Esophagus muscularis mucosa (tissue), 4 donors: ENCODE measurements at regions not wholly inside any gene's neighbourhood (a gene's known extent, or its start where the extent isn't known, plus 50 kb on each side); places are given as distances from the start of the nearest gene placed in this dataset.

Experiments used
- EP300 ChIP-seq: sonication (generic); formaldehyde crosslinking; IDR thresholded peaks from one replicate; pipeline ENCODE4 v1.6.1; 2017; ENCODE audit warnings: antibody characterized with exemption
- POLR2A ChIP-seq: fragments of 450-650 bp; IDR thresholded peaks from one replicate; pipeline ENCODE4 v1.6.1; 2017; ENCODE audit warnings: antibody characterized with exemption, moderate library complexity, mild to moderate bottlenecking, low read depth
- POLR2AphosphoS5 ChIP-seq, 2 donors: sonication (generic); formaldehyde crosslinking; IDR thresholded peaks; one replicate each; pipeline ENCODE4 v1.6.1; 2017; ENCODE audit warnings: antibody characterized with exemption in 2 of 2
- TF ChIP-seq, protein P1 (sequence below), 3 experiments: fragments of 200-600 bp in 2 of 3; fragments of 450-650 bp in 1 of 3; sonication (generic) in 2 of 3; IDR thresholded peaks; one replicate each; pipeline ENCODE4 v1.5.1; 2017 to 2019; ENCODE audit warnings: antibody characterized with exemption in 3 of 3, mild to moderate bottlenecking in 2 of 3, moderate library complexity in 1 of 3

DNA sequence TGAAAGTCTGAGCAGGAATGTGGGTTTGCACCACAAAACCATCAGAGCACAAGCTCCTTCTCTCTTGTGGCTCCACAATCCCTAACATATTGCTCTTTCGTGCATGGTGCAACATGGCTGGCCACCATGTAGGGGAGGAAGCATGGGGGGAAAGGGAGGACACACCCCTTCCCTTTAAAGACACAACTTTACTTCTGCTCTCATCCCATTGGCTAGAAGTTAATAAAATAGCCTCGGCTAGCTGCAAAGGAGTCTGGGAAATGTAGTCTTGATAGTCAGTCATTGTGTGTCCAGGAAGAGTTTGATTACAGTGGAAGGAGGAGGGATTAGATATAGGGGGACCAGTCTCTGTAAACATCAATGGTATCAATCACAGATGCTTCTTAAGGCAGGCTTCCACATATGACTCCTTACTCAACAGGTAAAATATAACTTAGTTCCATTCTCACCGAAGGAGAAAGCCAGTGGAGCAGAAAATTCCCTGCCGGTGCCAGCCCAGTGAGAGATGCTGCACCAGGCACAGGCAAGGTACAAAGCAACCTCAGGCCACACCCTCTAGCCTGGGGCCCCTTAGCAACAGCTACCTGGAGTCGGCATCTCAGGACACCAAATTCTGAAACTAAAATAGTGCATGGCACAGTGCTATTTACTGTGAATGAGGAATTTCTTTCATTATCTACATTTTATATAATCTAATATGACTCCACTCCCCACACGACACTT, 124.7 kb upstream of the CTBP2 start:
- TF ChIP-seq EP300 (no peak), POLR2A (no peak), POLR2AphosphoS5 (IDR thresholded peaks at IDR 0.05) (no peak)
- TF ChIP-seq, protein P1, sequence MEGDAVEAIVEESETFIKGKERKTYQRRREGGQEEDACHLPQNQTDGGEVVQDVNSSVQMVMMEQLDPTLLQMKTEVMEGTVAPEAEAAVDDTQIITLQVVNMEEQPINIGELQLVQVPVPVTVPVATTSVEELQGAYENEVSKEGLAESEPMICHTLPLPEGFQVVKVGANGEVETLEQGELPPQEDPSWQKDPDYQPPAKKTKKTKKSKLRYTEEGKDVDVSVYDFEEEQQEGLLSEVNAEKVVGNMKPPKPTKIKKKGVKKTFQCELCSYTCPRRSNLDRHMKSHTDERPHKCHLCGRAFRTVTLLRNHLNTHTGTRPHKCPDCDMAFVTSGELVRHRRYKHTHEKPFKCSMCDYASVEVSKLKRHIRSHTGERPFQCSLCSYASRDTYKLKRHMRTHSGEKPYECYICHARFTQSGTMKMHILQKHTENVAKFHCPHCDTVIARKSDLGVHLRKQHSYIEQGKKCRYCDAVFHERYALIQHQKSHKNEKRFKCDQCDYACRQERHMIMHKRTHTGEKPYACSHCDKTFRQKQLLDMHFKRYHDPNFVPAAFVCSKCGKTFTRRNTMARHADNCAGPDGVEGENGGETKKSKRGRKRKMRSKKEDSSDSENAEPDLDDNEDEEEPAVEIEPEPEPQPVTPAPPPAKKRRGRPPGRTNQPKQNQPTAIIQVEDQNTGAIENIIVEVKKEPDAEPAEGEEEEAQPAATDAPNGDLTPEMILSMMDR (IDR thresholded peaks at IDR 0.05) = no peak
